GM19025 (cell line): ENCODE measurements at regions not wholly inside any gene's neighbourhood (a gene's known extent, or its start where the extent isn't known, plus 50 kb on each side); places are given as distances from the start of the nearest gene placed in this dataset.

Source experiments
- ATAC-seq: cut with Tn5 transposase; IDR thresholded peaks from one replicate; pipeline ENCODE4 v1.9.1; 2021; ENCODE audit warnings: mild to moderate bottlenecking, low read depth, moderate library complexity; ENCODE audit not compliant: unreplicated experiment

GRCh38 chr5:2507611-2508010 is 243.9 kb downstream of the IRX2 start:
- no peak for ATAC-seq

GRCh38 chr5:2506603-2507002 is 244.9 kb downstream of the IRX2 start:
- ATAC-seq: no peak

DNA sequence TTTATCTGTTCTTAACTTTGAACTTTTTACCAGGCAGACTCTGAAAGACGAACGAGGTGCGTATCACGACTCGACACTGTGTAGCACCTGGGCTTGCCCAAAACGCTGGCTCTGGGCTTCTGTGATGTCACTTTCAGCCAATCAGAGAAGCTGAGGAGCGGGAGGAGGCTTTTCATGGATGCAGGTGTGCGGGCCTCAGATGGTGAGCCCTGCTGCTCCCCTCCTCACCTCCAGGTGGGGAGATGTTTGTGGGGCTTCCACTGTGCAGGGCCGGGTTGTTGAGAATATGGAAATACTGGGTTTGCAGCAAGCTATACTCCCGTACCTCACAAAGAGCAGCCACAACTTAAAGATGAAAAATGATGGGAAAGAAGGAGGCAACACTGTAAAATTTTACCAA is 246.3 kb downstream of the IRX2 start:
- ATAC-seq: no peak

GRCh38 chr5:2502970-2503594 is 248.4 kb downstream of the IRX2 start:
- no peak for ATAC-seq

DNA sequence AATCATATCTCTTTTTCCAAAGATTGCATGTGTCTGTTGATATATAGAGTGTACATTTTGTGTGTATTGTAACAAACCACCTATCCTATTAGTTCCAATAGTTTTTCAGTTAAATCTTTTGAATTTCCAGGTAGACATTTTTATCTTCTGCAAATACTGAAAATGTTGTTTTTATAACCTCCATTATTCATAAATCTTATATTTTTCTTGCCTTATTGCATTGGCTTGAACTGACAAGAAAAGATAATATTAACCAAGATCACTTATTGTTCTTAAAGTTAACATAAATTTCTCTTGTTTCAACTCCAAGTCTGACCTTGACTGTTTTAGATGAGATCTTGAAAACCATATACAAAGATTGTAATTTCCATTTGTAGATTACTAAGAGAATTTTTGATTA is 251.6 kb downstream of the IRX2 start:
- ATAC-seq: no peak

DNA sequence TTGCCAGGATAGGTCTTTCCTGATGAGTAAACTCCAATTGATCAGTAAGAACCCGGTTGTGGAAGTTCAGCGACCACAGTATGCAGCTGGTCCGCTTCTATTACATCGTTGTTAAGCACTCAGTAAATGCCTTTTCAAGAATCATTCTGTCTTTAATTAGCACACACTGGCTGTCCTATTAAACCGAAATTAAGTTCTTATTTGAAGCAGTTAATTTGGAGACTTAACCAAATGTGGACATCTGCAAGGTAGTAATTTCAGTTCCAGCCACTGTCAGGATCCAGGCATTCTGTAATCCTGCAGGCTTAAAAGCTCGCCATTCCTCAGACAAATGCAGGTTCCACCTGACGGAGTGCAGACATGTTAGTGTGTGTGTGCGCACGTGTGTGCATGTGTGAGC is 254.6 kb downstream of the IRX2 start:
- no peak for ATAC-seq

DNA sequence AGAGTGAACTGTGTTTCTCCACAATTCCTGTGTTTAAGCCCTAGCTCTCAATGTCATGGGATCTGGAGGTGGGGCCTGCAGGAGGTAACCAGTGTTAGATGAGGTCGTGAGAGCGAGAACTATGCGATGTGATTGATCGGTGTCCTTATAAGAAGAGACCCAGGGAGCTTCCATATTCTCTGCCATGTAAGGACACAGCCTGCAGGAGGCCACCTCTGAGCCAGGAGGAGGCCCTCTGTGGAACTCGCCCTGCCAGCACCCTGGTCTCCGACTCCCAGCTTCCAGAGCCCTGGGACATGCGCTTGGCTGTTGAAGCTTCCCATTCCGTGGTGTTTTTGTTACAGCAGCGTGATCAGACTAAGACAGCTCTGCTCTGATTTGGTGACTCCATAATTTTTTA is 255.4 kb downstream of the IRX2 start:
- no peak for ATAC-seq

DNA sequence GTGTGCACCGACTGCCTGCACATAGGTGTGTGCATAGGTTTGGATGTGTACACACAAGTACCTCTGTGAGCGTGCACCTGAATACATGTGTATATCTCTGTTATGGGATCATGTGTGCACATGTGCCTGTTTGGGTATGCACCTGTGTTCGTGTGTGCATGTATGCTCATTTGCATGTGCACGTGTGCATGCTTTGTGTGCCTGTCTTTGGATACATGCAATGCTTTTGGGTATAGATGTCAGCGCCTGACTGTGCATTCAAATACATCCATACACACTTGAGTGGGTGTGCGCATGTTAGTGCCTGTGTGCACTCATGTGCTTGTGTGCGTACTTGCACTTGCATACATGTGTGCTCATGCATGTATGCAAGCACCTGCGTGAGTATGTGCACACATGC is 258.1 kb downstream of the IRX2 start:
- no peak for ATAC-seq

- no peak for ATAC-seq
These were observed 259.0 kb downstream of the IRX2 start for GRCh38 chr5:2492476-2492875.

DNA sequence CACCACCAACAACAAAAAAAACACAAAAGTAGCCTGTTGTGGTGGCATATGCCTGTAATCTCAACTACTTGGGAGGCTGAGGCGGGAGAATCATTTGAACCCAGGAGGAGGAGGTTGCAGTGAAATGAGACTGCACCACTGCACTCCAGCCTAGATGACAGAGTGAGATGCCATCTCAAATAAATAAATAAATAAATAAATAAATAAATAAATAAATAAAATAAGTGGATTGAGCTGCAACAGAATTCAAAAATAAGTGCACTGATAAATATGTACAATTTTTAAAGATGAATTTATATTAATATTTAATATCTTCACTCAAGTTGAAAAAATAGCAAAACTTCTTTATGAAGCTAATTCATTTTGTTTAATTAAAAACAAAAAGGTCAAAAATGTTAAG is 259.6 kb downstream of the IRX2 start:
- ATAC-seq: no peak

GRCh38 chr5:2489306-2489705 is 262.2 kb downstream of the IRX2 start:
- ATAC-seq: no peak

DNA sequence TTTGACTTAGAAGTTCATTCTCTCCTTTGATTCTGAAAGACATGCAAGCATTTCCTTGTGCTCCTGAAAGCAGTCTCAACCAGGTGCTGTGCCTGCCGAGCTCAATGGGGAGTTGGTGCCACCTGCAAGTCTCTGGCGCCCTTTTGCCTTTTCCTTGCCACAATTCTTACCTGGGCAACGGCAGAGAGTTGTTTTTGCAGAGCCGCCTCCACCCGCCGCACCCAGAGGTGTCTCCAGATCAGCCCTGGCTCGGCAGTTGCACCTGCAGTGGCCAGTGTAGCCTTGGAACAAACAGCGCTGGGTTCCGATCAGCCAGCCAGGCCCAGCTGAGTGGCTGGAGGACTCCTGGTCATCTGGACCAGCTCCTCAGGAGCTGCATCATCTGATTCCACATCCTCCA is 262.9 kb downstream of the IRX2 start:
- ATAC-seq: no peak

- no peak for ATAC-seq
These were observed 264.2 kb downstream of the IRX2 start for GRCh38 chr5:2487152-2487763.

GRCh38 chr5:2486373-2486772 is 265.1 kb downstream of the IRX2 start:
- no peak for ATAC-seq

DNA sequence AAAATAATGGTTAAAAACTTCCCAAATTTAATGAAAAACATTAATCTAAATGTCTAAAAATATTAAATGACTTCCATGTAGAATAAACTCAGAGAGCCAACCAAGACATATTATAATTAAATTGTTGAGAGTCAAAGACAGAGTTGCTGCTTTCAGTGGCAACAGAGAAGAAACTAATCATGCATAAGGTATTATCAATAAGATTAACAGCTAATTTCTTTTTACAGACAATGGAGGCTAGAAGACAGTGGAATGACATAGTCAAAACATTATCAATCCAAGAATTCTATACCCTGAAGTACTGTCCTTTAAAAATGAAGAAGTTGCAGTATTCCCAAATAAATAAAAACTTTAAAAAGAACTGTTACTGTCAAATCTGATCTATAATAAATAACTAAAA is 268.7 kb downstream of the IRX2 start:
- ATAC-seq: no peak

DNA sequence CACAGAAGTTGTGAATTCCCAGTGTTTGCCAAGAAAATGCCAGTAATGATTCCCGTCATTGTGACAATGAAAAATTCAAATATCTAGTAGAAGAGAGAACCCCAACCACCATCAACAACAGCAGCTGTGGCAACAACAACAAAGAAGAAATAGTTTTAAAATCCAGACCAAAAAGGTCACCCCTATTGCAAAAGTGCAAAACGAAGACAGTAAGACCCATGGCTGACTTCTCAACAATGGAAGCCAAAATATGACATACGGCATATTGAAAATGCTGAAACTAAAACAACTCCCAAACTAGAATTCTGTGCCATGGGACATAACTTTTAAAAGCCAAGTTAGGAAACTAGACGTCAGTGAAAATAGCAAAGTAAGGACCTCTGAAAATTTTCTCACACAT is 270.6 kb downstream of the IRX2 start:
- ATAC-seq: no peak

GRCh38 chr5:2475902-2476301 is 275.6 kb downstream of the IRX2 start:
- no peak for ATAC-seq

- ATAC-seq: no peak
These were observed 278.8 kb downstream of the IRX2 start for GRCh38 chr5:2472670-2473069.

GRCh38 chr5:2471152-2471879 is 280.2 kb downstream of the IRX2 start:
- no peak for ATAC-seq

DNA sequence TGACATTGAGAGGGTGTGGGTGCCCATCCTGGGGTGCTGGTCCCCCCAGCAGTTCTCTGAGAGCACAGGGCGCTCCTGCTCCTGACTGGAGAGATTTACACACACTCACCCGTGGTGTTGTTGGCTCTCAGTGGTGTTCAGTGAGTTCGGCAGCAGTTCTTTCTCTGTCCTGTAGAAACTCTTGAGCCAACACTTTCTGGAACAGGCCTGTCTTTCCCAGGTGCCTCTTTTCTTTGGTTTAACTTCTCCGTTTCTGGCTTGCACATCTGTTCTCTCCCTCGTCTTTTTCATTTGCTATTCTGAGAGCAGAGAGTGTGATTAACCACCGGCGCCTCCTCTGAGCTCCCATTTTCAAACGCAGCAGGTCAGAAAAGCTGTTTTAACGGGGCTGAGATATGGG is 284.5 kb downstream of the IRX2 start:
- no peak for ATAC-seq

DNA sequence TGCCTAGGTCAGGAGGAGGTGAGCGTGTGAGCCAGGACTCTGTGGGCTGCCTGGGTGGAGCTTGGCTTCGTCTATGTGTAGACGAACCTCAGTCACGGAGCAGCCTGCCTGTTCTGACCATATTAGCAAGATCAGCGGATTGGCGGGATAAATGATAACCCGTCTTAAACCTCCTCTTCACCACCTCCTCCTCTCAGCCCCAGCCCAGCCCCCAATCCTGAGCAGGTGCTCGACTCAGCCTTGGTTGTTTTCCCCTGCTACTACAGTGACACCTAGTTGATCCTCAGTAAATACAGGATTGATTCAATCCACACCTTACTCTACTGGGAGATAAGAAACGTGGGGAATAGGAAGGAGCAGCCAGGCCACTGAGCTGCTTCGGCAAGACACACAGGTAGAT is 286.1 kb downstream of the IRX2 start:
- no peak for ATAC-seq

GRCh38 chr5:2464141-2464540 is 287.3 kb downstream of the IRX2 start:
- ATAC-seq: no peak
